ENCODE measurements at regions not wholly inside any gene's neighbourhood (a gene's known extent, or its start where the extent isn't known, plus 50 kb on each side); places are given as distances from the start of the nearest gene placed in this dataset.

DNA sequence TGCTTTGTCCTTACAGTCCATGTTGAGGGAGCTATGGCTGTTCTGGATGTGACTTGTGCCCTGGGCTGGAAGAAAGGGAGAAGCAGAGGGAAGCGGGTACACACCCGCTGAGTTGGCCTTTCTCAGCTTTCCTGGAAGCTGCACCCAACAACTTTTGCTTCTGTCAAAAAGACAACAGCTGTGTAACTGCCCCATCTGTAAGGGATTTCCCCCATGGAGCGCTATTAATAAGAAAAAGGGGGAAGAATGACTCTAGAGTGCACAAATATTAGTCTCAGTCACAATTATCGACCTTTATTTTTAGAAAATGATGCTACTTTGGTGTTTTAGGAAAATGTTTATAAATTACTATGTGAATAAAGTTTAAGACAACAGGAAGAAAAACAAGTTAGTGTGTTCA is 368.3 kb downstream of the RAD51AP2 start:
- TF ChIP-seq POLR2A (IDR thresholded peaks at IDR 0.05; ENCODE audit: low read depth, low read length) (no peak), POLR2AphosphoS5 (IDR thresholded peaks at IDR 0.05; ENCODE audit: low read depth, low read length) (no peak), TAF1 (IDR thresholded peaks at IDR 0.05; ENCODE audit: borderline replicate concordance, low read depth, low read length) (no peak)

Data from GM12892 (cell line).